ENCODE measurements at regions not wholly inside any gene's neighbourhood (a gene's known extent, or its start where the extent isn't known, plus 50 kb on each side); places are given as distances from the start of the nearest gene placed in this dataset.

DNA sequence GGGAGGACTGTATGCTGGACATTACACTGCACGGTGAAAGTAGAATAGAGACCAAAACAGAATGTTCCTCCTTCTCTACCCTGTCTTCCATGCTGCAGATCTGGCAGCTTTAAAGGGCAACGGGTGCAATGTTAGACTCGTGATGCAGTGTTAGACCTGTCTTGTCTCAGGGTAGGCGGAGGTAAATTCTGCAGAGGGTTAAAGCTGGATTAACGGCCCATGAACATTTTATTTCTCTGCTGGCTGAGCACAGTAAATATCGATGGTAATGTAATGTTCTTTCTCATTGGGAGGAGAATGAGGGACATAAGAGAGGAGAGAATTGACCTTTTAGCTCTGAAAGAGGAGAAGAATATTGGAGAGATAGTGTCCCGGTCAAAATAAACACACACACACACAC lies 178.9 kb downstream of the NMUR2 start:
- TF ChIP-seq POLR2A (IDR thresholded peaks at IDR 0.05) = no peak
- TF ChIP-seq, protein P1, sequence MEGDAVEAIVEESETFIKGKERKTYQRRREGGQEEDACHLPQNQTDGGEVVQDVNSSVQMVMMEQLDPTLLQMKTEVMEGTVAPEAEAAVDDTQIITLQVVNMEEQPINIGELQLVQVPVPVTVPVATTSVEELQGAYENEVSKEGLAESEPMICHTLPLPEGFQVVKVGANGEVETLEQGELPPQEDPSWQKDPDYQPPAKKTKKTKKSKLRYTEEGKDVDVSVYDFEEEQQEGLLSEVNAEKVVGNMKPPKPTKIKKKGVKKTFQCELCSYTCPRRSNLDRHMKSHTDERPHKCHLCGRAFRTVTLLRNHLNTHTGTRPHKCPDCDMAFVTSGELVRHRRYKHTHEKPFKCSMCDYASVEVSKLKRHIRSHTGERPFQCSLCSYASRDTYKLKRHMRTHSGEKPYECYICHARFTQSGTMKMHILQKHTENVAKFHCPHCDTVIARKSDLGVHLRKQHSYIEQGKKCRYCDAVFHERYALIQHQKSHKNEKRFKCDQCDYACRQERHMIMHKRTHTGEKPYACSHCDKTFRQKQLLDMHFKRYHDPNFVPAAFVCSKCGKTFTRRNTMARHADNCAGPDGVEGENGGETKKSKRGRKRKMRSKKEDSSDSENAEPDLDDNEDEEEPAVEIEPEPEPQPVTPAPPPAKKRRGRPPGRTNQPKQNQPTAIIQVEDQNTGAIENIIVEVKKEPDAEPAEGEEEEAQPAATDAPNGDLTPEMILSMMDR (IDR thresholded peaks at IDR 0.05 in 4 of 5, conservative IDR thresholded peaks at IDR 0.05 in 1 of 5) = no peak
